Muscle of arm (tissue), 1 donor: ENCODE measurements at regions not wholly inside any gene's neighbourhood (a gene's known extent, or its start where the extent isn't known, plus 50 kb on each side); places are given as distances from the start of the nearest gene placed in this dataset.
"Not testable (repeated sequence)": the region's sequence is repeated elsewhere in the genome, so short reads cannot be mapped to it uniquely, and the experiment has no call there.

Source experiments
- DNase-seq: peaks from one replicate; pipeline ENCODE4 v3.0.0-alpha.2; 2013

GRCh38 chrX:87236830-87237440 is 280.7 kb upstream of the KLHL4 start:
- no peak for DNase-seq

DNA sequence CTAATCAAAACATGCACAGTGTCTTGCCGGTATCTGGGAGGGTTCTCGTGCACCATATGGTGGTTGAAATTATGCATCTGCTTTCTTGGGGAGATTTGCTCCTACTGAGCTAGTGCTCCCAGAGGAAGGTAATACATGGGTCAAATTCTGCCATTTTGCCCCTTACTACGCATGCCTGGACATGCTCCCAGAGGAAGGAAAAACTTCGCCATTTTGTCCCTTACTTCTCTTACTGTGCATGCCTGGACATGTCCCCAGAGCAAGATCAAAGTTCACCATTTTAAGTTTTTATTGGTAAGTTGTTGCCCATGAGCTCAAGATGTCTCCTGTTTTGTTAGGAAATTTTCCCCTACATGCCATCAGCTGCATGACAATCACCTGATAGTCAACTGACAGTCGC is 252.1 kb upstream of the KLHL4 start:
- no peak for DNase-seq

DNA sequence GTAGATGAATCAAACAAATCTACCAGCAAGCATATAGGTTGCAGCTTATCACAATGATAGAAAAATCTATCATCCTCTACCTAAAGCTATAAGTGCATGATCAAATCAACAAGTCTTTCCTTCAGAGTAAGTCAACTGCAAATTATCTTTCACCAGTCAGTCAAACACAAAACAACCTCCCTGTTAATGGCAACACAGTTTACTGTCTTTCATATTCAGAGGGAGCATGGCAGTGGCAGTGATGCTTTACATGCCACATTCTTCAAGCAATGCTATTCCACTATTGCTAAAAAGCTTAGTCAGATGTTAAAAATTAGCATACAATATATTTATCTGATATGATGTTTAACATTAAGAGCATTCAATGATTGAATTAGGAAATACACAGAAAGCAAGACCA is 245.1 kb upstream of the KLHL4 start:
- DNase-seq = no peak

DNA sequence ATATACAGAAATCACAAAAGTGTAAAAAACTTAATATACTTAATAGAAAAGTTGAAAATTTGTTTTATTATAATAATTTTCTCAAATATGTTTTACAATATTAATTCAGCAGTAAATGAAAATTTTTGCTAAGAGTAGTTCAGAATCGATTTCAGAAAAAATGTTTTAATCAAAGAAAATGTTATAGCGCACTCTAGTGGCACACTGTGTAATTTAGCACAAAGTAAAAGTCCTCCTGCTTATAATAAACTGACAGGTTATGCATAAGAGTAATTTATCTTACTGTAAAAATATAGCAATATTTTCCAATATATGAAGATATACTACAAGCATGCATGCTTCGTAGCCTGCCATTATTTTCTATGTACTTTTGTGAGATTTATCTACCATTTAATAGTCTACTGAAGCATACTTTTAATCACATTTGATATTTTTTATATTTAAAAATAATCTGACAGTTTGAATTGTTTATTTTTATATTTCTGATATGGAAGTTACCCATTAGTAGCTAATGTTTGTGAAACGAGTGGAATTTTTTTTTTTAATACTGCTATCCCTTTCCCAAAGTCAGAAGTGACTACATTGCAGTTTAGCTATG is 217.9 kb upstream of the KLHL4 start:
- peak; percentile 16 for DNase-seq

- DNase-seq = no peak
These were observed 206.8 kb upstream of the KLHL4 start for GRCh38 chrX:87310780-87311179.

GRCh38 chrX:87327267-87327666 is 190.3 kb upstream of the KLHL4 start:
- no peak for DNase-seq

DNA sequence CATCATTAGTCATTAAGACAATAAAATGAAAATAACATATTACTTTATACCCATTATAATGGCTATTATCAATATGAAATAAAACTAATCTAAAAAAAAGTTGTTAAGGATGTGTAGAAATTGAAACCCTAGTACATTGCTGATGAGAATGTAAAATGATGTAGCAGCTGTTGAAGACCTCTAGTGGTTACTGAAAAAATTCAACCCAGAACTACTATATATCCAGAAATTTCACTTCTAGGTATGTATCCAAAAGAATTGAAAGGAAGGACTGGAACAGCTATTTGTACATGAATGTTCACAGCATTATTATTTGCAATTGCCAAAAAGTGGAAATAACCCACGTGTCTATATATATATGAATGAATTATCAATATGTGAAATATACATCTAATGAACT is 180.3 kb upstream of the KLHL4 start:
- no peak for DNase-seq

GRCh38 chrX:87338510-87338909 is 179.1 kb upstream of the KLHL4 start:
- DNase-seq = peak; percentile 5

DNA sequence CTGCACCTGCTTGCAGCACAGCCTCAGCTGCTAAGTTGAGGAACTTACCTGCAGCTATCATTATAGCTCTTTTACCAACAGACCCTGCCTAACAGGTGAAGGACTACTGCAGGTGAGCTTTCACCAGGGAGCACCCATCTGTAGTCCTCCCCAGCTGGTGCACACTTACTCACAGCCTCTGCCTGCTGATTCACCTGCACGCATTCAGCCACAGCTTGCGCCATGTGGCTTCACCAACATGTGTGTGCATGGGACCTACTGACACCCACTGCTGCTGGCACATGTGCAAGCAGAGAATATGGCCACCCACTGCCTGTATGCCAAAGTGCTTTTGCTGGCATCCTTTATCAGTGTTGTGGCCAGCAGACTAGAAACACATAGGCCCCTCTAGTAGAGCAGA is 146.7 kb upstream of the KLHL4 start:
- DNase-seq = no peak

GRCh38 chrX:87374324-87374723 is 143.3 kb upstream of the KLHL4 start:
- DNase-seq = no peak

DNA sequence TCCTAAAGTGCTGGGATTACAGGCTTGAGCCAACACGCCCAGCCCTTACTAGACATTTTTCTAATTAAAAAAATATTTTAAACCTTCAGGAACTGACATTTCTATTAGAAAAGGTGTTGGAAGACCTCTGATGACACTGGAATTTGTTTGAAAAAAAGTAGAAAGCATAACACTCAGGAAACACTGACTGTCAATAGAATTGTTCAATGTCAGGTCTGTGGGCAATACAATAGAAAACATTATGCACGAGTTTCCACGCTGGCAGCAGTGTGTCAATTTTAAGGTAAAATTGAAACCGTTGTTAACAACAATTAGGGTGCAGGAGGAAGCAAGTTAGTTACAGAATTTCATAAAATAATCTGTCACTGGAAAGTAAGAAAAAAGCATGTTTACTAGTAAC is 140.7 kb upstream of the KLHL4 start:
- no peak for DNase-seq

DNA sequence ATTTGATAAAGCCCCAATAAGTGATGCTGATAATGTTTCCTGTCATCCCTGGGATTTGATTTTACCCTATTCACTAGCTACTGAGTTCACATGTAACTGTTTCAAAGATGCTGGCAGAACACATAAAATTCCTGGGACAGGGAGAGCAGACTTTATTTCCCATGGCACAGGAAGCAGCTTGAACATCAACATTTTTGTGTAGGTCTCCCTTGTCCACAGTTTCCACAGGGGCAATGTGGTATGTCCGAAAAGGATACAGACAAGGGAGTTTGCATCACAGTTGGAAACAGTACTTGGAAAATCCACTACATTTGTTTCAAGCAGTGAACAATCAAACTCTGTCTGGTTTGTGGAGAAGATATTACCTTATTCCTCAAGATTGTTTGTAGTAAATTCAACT is 129.2 kb upstream of the KLHL4 start:
- no peak for DNase-seq

GRCh38 chrX:87391742-87392141 is 125.9 kb upstream of the KLHL4 start:
- DNase-seq = no peak

DNA sequence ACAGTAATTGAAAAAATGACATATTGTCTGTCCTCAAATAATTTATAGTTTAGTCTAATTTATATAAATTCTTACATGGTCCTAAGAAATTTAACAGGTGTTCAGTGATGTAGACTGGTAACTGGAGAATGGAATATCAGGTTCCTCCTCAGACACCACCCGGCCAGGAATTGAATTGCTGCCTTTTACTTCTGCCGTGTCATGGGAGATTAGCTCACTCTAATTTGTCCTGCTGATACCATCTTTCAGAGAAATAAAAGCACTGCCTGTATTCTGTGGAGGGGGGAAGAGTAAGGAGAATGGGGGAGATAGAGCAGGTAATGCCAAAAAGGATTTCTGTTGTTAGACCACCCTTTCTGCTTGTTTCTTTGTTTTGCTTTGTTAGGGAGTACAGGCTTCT is 125.2 kb upstream of the KLHL4 start:
- no peak for DNase-seq

- DNase-seq = no peak
These were observed 120.3 kb upstream of the KLHL4 start for GRCh38 chrX:87397103-87397886.

DNA sequence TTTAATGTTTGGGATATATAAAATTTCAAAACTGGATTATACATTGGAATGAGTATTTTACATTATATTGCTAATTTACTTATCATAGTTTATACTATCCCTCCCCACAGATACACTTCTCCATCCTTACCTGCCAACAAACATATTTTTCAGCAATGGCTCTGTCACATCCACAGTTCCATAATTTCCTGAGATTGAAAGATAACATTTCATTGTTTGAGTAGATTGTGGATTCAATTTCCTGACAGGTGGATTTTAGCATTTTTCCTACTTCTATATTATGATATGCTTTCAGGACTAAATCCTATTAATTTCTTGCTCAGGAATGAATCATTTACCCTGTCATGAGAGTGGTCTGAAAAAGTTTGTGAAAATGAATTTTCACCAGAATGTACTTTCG is 115.3 kb upstream of the KLHL4 start:
- no peak for DNase-seq

- no peak for DNase-seq
These were observed 114.1 kb upstream of the KLHL4 start for GRCh38 chrX:87403551-87403950.

GRCh38 chrX:87409113-87409841 is 108.3 kb upstream of the KLHL4 start:
- peak; percentile 9 for DNase-seq

DNA sequence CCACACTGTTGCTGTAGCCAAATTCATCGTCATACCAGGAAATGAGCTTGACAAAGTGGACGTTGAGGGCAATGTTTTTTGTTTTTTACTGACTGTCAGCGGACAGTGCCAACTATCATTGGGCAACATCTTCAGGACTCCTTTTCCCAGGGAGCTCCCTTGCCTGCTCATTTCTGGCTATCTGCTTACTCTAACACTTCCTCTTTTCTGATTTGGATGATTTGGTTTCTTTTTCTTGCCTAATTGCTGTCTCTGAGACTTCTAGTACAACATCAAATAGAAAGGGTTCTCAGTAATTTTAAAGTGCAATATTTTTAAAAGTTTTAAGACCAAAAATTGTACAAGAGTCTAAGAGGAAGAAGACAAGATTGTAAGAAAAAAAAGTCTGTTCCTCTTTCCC is 92.0 kb upstream of the KLHL4 start:
- DNase-seq = no peak

DNA sequence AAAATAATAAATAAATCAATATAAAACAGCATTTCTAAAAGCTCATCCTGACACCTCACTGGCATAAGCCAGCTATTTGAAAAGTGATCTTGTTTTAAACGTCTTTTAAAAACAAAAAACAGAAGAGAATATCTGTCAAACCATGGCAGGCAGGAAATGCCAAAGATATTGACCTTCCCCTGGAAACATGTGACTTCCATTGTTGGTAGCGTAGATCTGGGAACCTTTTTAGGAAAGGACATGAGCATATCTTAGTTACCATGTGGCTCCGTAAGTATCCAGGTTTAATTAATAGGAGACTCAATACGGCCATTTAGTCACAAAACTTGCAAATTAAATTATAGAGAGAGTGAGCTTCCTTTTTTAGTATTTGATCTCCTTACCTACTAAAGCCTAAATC is 83.0 kb upstream of the KLHL4 start:
- no peak for DNase-seq

DNA sequence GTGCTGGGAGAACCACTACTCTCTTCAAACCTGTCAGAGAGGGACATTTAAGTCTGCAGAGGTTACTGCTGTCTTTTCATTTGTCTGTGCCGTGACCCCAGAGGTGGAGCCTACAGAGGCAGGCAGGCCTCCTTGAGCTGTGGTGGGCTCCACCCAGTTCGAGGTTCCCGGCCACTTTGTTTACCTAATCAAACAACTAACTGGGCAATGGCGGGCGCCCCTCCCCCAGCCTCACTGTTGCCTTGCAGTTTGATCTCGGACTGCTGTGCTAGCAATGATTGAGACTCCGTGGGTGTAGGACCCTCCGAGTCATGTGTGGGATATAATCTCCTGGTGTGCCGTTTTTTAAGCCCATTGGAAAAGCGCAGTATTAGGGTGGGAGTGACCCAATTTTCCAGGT is 69.0 kb upstream of the KLHL4 start:
- not testable (repeated sequence) for DNase-seq

DNA sequence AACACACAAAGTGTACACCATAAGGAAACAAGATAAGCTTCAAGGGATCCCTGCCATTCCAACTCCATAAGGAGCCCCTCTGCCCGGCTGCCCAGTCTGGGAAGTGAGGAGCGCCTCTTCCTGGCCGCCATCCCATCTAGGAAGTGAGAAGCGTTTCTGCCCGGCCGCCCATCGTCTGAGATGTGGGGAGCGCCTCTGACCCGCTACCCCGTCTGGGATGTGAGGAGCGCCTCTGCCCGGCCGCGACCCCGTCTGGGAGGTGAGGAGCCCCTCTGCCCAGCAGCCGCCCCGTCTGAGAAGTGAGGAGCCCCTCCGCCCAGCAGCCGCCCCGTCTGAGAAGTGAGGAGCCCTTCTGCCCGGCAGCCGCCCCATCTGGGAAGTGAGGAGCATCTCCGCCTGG is 51.8 kb upstream of the KLHL4 start:
- DNase-seq = not testable (repeated sequence)
